Endothelial cell of umbilical vein (primary cell): ENCODE measurements at regions not wholly inside any gene's neighbourhood (a gene's known extent, or its start where the extent isn't known, plus 50 kb on each side); places are given as distances from the start of the nearest gene placed in this dataset.

Experiments
- BruUV-seq: library from RNA; stranded (reverse); fragments of 400-500 nt; replicated peaks from 2 replicates; lab custom pipeline; 2021; lab: Mats Ljungman, UMichigan
- CTCF ChIA-PET: fragments of 300-600, 350-600 bp; sonication (Branson Sonifier 250); formaldehyde crosslinking; loops from one replicate; lab custom pipeline; 2021; ENCODE audit warnings: antibody characterized with exemption, inconsistent platforms; lab: Charles Lee
- POLR2A ChIA-PET: fragments of 300-600, 350-600 bp; sonication (Branson Sonifier 250); formaldehyde crosslinking; loops from one replicate; lab custom pipeline; 2021; ENCODE audit warnings: antibody characterized with exemption, inconsistent platforms; lab: Charles Lee
- DNase-seq: peaks from one replicate; pipeline ENCODE4 v3.0.0-alpha.2; 2011; ENCODE audit warnings: low read depth, low spot score
- FAIRE-seq: peaks from 2 replicates; lab custom pipeline; 2011; peaks lifted over from hg19 to GRCh38; lab: Jason Lieb, UNC
- H2AFZ ChIP-seq: 2 replicates; pipeline ENCODE4 v1.6.0; 2012; ENCODE audit warnings: low read depth, low read length, control low read depth, inconsistent platforms
- H3K27ac ChIP-seq: 2 replicates; pipeline ENCODE4 v1.5.1; 2011; ENCODE audit warnings: low read depth, mild to moderate bottlenecking, control low read depth, low read length, moderate library complexity; ENCODE audit not compliant: insufficient read depth
- H3K27me3 ChIP-seq, 2 experiments: 2 replicates each; pipeline versions ENCODE4 v1.6.0 to v1.6.1; 2011; ENCODE audit warnings: low read length in 2 of 2, mixed read lengths in 1 of 2; ENCODE audit not compliant: control insufficient read depth in 2 of 2, insufficient read depth in 2 of 2
- H3K36me3 ChIP-seq, 2 experiments: 2 replicates in 1 of 2; 3 replicates in 1 of 2; pipeline ENCODE4 v1.5.1; 2011; ENCODE audit warnings: low read length in 2 of 2, mild to moderate bottlenecking in 1 of 2, moderate library complexity in 1 of 2; ENCODE audit not compliant: control insufficient read depth in 2 of 2, insufficient read depth in 2 of 2; ENCODE audit errors: extremely low read depth in 1 of 2
- H3K4me1 ChIP-seq: 3 replicates; pipeline ENCODE4 v1.5.1; 2011; ENCODE audit warnings: mild to moderate bottlenecking, low read length; ENCODE audit not compliant: control insufficient read depth, insufficient read depth; ENCODE audit errors: extremely low read depth
- H3K4me2 ChIP-seq: 2 replicates; pipeline ENCODE4 v1.6.1; 2011; ENCODE audit warnings: low read length, control low read depth, mixed read lengths; ENCODE audit not compliant: insufficient read depth
- H3K4me3 ChIP-seq, 3 experiments: fragments of 200-600 bp in 1 of 3; sonication (generic), shearing (Covaris generic) in 1 of 3; replicated peaks in 1 of 3; 2 replicates each; pipeline ENCODE4 v1.5.1; 2011 to 2016; ENCODE audit warnings: control low read depth in 3 of 3, low read length in 3 of 3, mild to moderate bottlenecking in 2 of 3, inconsistent platforms in 1 of 3, low read depth in 1 of 3, moderate library complexity in 1 of 3; ENCODE audit not compliant: insufficient read depth in 1 of 3
- H3K79me2 ChIP-seq: 2 replicates; pipeline ENCODE4 v1.6.0; 2012; ENCODE audit warnings: low read length, inconsistent platforms; ENCODE audit not compliant: control insufficient read depth, insufficient read depth
- H3K9ac ChIP-seq: replicated peaks from 2 replicates; pipeline ENCODE3; 2011; ENCODE audit warnings: low read length, control low read depth; ENCODE audit not compliant: insufficient read depth; ENCODE audit errors: extremely low read depth
- H3K9me1 ChIP-seq: replicated peaks from 3 replicates; pipeline ENCODE4 v1.6.0; 2011; ENCODE audit warnings: mild to moderate bottlenecking, low read length; ENCODE audit not compliant: control insufficient read depth, insufficient read depth; ENCODE audit errors: extremely low read depth
- H3K9me3 ChIP-seq: replicated peaks from 2 replicates; pipeline ENCODE4 v1.5.1; 2012; ENCODE audit warnings: low read length, inconsistent platforms; ENCODE audit not compliant: control insufficient read depth, insufficient read depth
- H4K20me1 ChIP-seq: replicated peaks from 2 replicates; pipeline ENCODE3; 2011; ENCODE audit warnings: mild to moderate bottlenecking, low read length; ENCODE audit not compliant: control insufficient read depth, insufficient read depth; ENCODE audit errors: extremely low read depth
- CTCF ChIP-seq, 2 donors: IDR thresholded peaks; 1 replicate in 1 of 2; 2 replicates in 1 of 2; pipeline ENCODE4 v1.5.1; 2011; ENCODE audit warnings: low read length in 2 of 2, mild to moderate bottlenecking in 2 of 2, moderate library complexity in 2 of 2, control low read depth in 1 of 2, inconsistent platforms in 1 of 2, low read depth in 1 of 2; ENCODE audit not compliant: insufficient read depth in 1 of 2; ENCODE audit errors: extremely low read depth in 1 of 2
- EZH2 ChIP-seq: IDR thresholded peaks from 2 replicates; pipeline ENCODE4 v1.6.1; 2012; ENCODE audit warnings: borderline replicate concordance, low read depth, mild to moderate bottlenecking, moderate library complexity, low read length, inconsistent platforms; ENCODE audit not compliant: severe bottlenecking
- FOS ChIP-seq: IDR thresholded peaks from 2 replicates; pipeline ENCODE4 v1.6.1; 2011; ENCODE audit warnings: mild to moderate bottlenecking, low read length, moderate library complexity, borderline replicate concordance; ENCODE audit not compliant: insufficient read depth
- GATA2 ChIP-seq: IDR thresholded peaks from 2 replicates; pipeline ENCODE4 v1.7.0; 2011; ENCODE audit warnings: low read depth, mild to moderate bottlenecking, moderate library complexity, mixed read lengths, low read length; ENCODE audit not compliant: insufficient read length, insufficient read depth
- JUN ChIP-seq: IDR thresholded peaks from 2 replicates; pipeline ENCODE4 v1.6.1; 2011; ENCODE audit warnings: borderline replicate concordance, low read depth; ENCODE audit not compliant: insufficient read length, insufficient read depth
- MAX ChIP-seq: IDR thresholded peaks from 2 replicates; pipeline ENCODE4 v1.6.1; 2011; ENCODE audit not compliant: insufficient read depth, insufficient read length
- MYC ChIP-seq: IDR thresholded peaks from one replicate; pipeline ENCODE4 v1.6.1; 2011; ENCODE audit warnings: mild to moderate bottlenecking, low read depth, low read length
- POLR2A ChIP-seq: IDR thresholded peaks from 2 replicates; pipeline ENCODE4 v1.6.1; 2012; ENCODE audit warnings: low read depth, mild to moderate bottlenecking, control low read depth, low read length
- POLR2AphosphoS5 ChIP-seq: IDR thresholded peaks from 2 replicates; pipeline ENCODE4 v1.6.1; 2012; ENCODE audit warnings: low read depth, mild to moderate bottlenecking, control low read depth, low read length, moderate library complexity; ENCODE audit not compliant: insufficient read depth
- dilution Hi-C: fragments of 300-500 bp; cut with MboI; formaldehyde crosslinking; loops from one replicate; pipeline ENCODE4 v1.15.0; 2019; ENCODE audit warnings: low sequenced_read_pairs; ENCODE audit not compliant: extremely low pct_ligation_motif_present
- intact Hi-C: fragments of 100-400 bp; cut with micrococcal nuclease; formaldehyde crosslinking; loops from one replicate; pipeline ENCODE4 v1.10.0; 2022

GRCh38 chr13:73675821-73676220 lies 458.4 kb downstream of the KLF12 start:
- FAIRE-seq (no peak), DNase-seq (no peak)
- no peaks in the 10 kb centered on the region for H3K9me3 ChIP-seq
- no peak overlapping the region for H3K4me2 ChIP-seq
- dilution Hi-C loops (no loop called here), intact Hi-C loops (loop anchor here (2.0 to 10.0 kb wide), 3 partner anchors 351 to 891 kb away; partner anchors contain the start of genes DIS3, KLF5 and PIBF1)
- H3K9ac ChIP-seq: no peak overlapping the region
- H3K27ac ChIP-seq: no peak overlapping the region
- H3K27me3 ChIP-seq: no peaks in the 10 kb centered on the region
- H3K9me1 ChIP-seq: no peaks in the 10 kb centered on the region
- TF ChIP-seq JUN (no peak), FOS (no peak), GATA2 (no peak), POLR2A (no peak), EZH2 (no peak), POLR2AphosphoS5 (no peak), MAX (no peak), CTCF (IDR thresholded peaks at IDR 0.05; ENCODE audit: extremely low read depth in 1 of 2, insufficient read depth in 1 of 2, low read depth in 1 of 2, low read length in 2 of 2) (no peak), MYC (no peak)
- CTCF ChIA-PET: no interaction called here
- H4K20me1 ChIP-seq: no peaks in the 10 kb centered on the region
- no TSS peak for BruUV-seq
- POLR2A ChIA-PET: no interaction called here
- H2AFZ ChIP-seq: no peak overlapping the region
- peaks cover 19% of the 10 kb centered on the region for H3K4me1 ChIP-seq
- H3K36me3 ChIP-seq: no peaks in the 10 kb centered on the region
- H3K4me3 ChIP-seq: no peak overlapping the region
- no peaks in the 10 kb centered on the region for H3K79me2 ChIP-seq
